H1 (cell line): ENCODE measurements at regions not wholly inside any gene's neighbourhood (a gene's known extent, or its start where the extent isn't known, plus 50 kb on each side); places are given as distances from the start of the nearest gene placed in this dataset.

Experiments used
- CTCF ChIA-PET: fragments of 300-600 bp; sonication (Branson Sonifier 250); formaldehyde crosslinking; loops from one replicate; lab custom pipeline; 2021; ENCODE audit not compliant: partially characterized antibody; lab: Charles Lee
- POLR2A ChIA-PET: fragments of 300-600 bp; sonication (Branson Sonifier 250); formaldehyde crosslinking; loops from one replicate; lab custom pipeline; 2021; ENCODE audit warnings: inconsistent platforms; ENCODE audit not compliant: partially characterized antibody; lab: Charles Lee
- DNase-seq, 2 experiments: peaks; one replicate each; pipeline versions ENCODE4 v3.0.0 to v3.0.0-alpha.2; 2010 to 2022; ENCODE audit warnings: low spot score in 2 of 2, low read depth in 1 of 2, mixed read lengths in 1 of 2
- FAIRE-seq: peaks from 2 replicates; lab custom pipeline; 2011; peaks lifted over from hg19 to GRCh38; lab: Jason Lieb, UNC
- H2AFZ ChIP-seq: 2 replicates; pipeline ENCODE4 v1.8.1; 2012; ENCODE audit warnings: low read length, inconsistent platforms
- H2AK5ac ChIP-seq: 2 replicates; pipeline ENCODE4 v1.6.1; 2013; ENCODE audit warnings: low read depth, low read length
- H2BK120ac ChIP-seq: replicated peaks from 2 replicates; pipeline ENCODE3; 2013; ENCODE audit warnings: low read depth, low read length, inconsistent platforms
- H2BK12ac ChIP-seq: 2 replicates; pipeline ENCODE4 v1.6.1; 2013; ENCODE audit warnings: low read depth, low read length
- H2BK15ac ChIP-seq: 2 replicates; pipeline ENCODE4 v1.6.1; 2013; ENCODE audit warnings: low read length
- H2BK20ac ChIP-seq: 2 replicates; pipeline ENCODE4 v1.6.1; 2013; ENCODE audit warnings: low read length
- H2BK5ac ChIP-seq: 2 replicates; pipeline ENCODE4 v1.6.1; 2013; ENCODE audit warnings: low read depth, low read length
- H3K14ac ChIP-seq: 2 replicates; pipeline ENCODE4 v1.6.1; 2013; ENCODE audit warnings: inconsistent platforms; ENCODE audit not compliant: insufficient read length
- H3K18ac ChIP-seq: 2 replicates; pipeline ENCODE4 v1.6.1; 2013; ENCODE audit warnings: low read length; ENCODE audit errors: extremely low read depth
- H3K23ac ChIP-seq: 2 replicates; pipeline ENCODE4 v1.6.1; 2013; ENCODE audit warnings: inconsistent platforms; ENCODE audit not compliant: insufficient read length
- H3K23me2 ChIP-seq: 2 replicates; pipeline ENCODE4 v1.6.1; 2013; ENCODE audit warnings: low read depth, low read length
- H3K27ac ChIP-seq: 2 replicates; pipeline ENCODE4 v1.6.1; 2011; ENCODE audit warnings: low read depth, low read length, inconsistent platforms
- H3K27me3 ChIP-seq, 4 experiments: replicated peaks in 1 of 4; 1 replicate in 1 of 4; 2 replicates in 3 of 4; pipeline versions ENCODE4 v1.6.1 to v1.8.1; 2011 to 2013; ENCODE audit warnings: low read length in 3 of 4, mild to moderate bottlenecking in 3 of 4, inconsistent platforms in 2 of 4, mixed read lengths in 2 of 4, moderate library complexity in 1 of 4; ENCODE audit not compliant: control insufficient read depth in 3 of 4, insufficient read depth in 3 of 4; ENCODE audit errors: extremely low read depth in 1 of 4
- H3K36me3 ChIP-seq, 4 experiments: 2 replicates each; pipeline versions ENCODE4 v1.6.1 to v1.8.1; 2011 to 2013; ENCODE audit warnings: mild to moderate bottlenecking in 4 of 4, low read length in 3 of 4, moderate library complexity in 2 of 4, control low read depth in 1 of 4, inconsistent platforms in 1 of 4; ENCODE audit not compliant: insufficient read depth in 4 of 4, control insufficient read depth in 2 of 4
- H3K4ac ChIP-seq: replicated peaks from 2 replicates; pipeline ENCODE3; 2013; ENCODE audit warnings: low read length, low read depth, mixed read lengths, inconsistent platforms; ENCODE audit not compliant: insufficient read length
- H3K4me1 ChIP-seq, 4 experiments: replicated peaks in 1 of 4; 1 replicate in 1 of 4; 2 replicates in 3 of 4; pipeline versions ENCODE4 v1.6.1 to v1.8.1; 2011 to 2013; ENCODE audit warnings: low read length in 3 of 4, inconsistent platforms in 2 of 4, mixed read lengths in 1 of 4; ENCODE audit not compliant: insufficient read depth in 4 of 4, control insufficient read depth in 3 of 4
- H3K4me2 ChIP-seq, 2 experiments: 2 replicates each; pipeline versions ENCODE4 v1.6.1 to v1.8.1; 2011 to 2013; ENCODE audit warnings: low read depth in 2 of 2, low read length in 2 of 2, control low read depth in 1 of 2, inconsistent platforms in 1 of 2, mild to moderate bottlenecking in 1 of 2; ENCODE audit not compliant: insufficient read depth in 1 of 2
- H3K4me3 ChIP-seq, 4 experiments: fragments of 200-600, 300-600 bp in 1 of 4; sonication (generic), shearing (Covaris generic), sonication (Bioruptor Twin) in 1 of 4; 2 replicates each; pipeline versions ENCODE4 v1.5.1 to v1.8.1; 2011 to 2016; ENCODE audit warnings: low read length in 4 of 4, low read depth in 3 of 4, control low read depth in 2 of 4, inconsistent platforms in 2 of 4, mild to moderate bottlenecking in 2 of 4, mixed read lengths in 1 of 4, moderate library complexity in 1 of 4; ENCODE audit not compliant: insufficient read depth in 2 of 4; ENCODE audit errors: extremely low read depth in 1 of 4
- H3K56ac ChIP-seq: replicated peaks from 2 replicates; pipeline ENCODE3; 2013; ENCODE audit warnings: low read depth, mild to moderate bottlenecking, mixed read lengths, low read length, inconsistent platforms; ENCODE audit not compliant: insufficient read length
- H3K79me1 ChIP-seq: 2 replicates; pipeline ENCODE4 v1.6.1; 2013; ENCODE audit warnings: low read depth, low read length, control low read depth
- H3K79me2 ChIP-seq, 2 experiments: 2 replicates each; pipeline versions ENCODE4 v1.6.1 to v1.8.1; 2012 to 2013; ENCODE audit warnings: low read length in 2 of 2, mild to moderate bottlenecking in 2 of 2, inconsistent platforms in 1 of 2; ENCODE audit not compliant: insufficient read depth in 2 of 2, control insufficient read depth in 1 of 2
- H3K9ac ChIP-seq, 4 experiments: replicated peaks in 1 of 4; 1 replicate in 1 of 4; 2 replicates in 3 of 4; pipeline versions ENCODE4 v1.6.1 to v1.8.1; 2011 to 2013; ENCODE audit warnings: low read depth in 3 of 4, low read length in 3 of 4, control low read depth in 2 of 4, mild to moderate bottlenecking in 2 of 4, moderate library complexity in 2 of 4, inconsistent platforms in 1 of 4; ENCODE audit errors: extremely low read depth in 1 of 4
- H3K9me3 ChIP-seq, 2 experiments: 2 replicates each; pipeline versions ENCODE4 v1.6.1 to v1.8.1; 2012 to 2013; ENCODE audit warnings: mild to moderate bottlenecking in 2 of 2, moderate library complexity in 2 of 2, control low read depth in 1 of 2, inconsistent platforms in 1 of 2, low read depth in 1 of 2, low read length in 1 of 2, mixed read lengths in 1 of 2; ENCODE audit not compliant: insufficient read depth in 2 of 2
- H4K20me1 ChIP-seq, 2 experiments: replicated peaks in 1 of 2; 2 replicates each; pipeline versions ENCODE3 to v1.8.1; 2011 to 2013; ENCODE audit warnings: inconsistent platforms in 2 of 2, low read length in 2 of 2, mild to moderate bottlenecking in 1 of 2; ENCODE audit not compliant: insufficient read depth in 2 of 2, control insufficient read depth in 1 of 2
- H4K5ac ChIP-seq: 2 replicates; pipeline ENCODE4 v1.6.1; 2013; ENCODE audit warnings: low read length, low read depth, mixed read lengths, inconsistent platforms; ENCODE audit not compliant: insufficient read length
- H4K8ac ChIP-seq: 2 replicates; pipeline ENCODE4 v1.8.0; 2013; ENCODE audit warnings: mild to moderate bottlenecking, moderate library complexity, low read length, inconsistent platforms; ENCODE audit not compliant: insufficient read depth; ENCODE audit errors: extremely low read depth
- H4K91ac ChIP-seq: replicated peaks from 2 replicates; pipeline ENCODE3; 2013; ENCODE audit warnings: low read length, mixed read lengths, inconsistent platforms; ENCODE audit not compliant: insufficient read length
- ATF3 ChIP-seq: IDR thresholded peaks from 2 replicates; pipeline ENCODE4 v1.6.1; 2011; ENCODE audit warnings: low read depth, mild to moderate bottlenecking, low read length; ENCODE audit not compliant: insufficient read depth
- CBX8 ChIP-seq: fragments of 300-800, 300-1000 bp; sonication (generic); IDR thresholded peaks from 2 replicates; pipeline ENCODE4 v1.7.1; 2016; ENCODE audit warnings: low read depth, low read length, borderline replicate concordance
- CTBP2 ChIP-seq: IDR thresholded peaks from 2 replicates; pipeline ENCODE4 v1.7.0; 2011; ENCODE audit warnings: borderline replicate concordance, mild to moderate bottlenecking, moderate library complexity, mixed read lengths, low read length; ENCODE audit not compliant: insufficient read depth, insufficient read length
- RAD21 ChIP-seq, 2 experiments: IDR thresholded peaks in 1 of 2; conservative IDR thresholded peaks in 1 of 2; 2 replicates each; pipeline ENCODE4 v1.6.1; 2011; ENCODE audit warnings: low read depth in 2 of 2, low read length in 2 of 2, improper control_type of control experiment in 1 of 2, inconsistent platforms in 1 of 2, mild to moderate bottlenecking in 1 of 2, moderate library complexity in 1 of 2
- RXRA ChIP-seq: IDR thresholded peaks from 2 replicates; pipeline ENCODE4 v1.6.1; 2011; ENCODE audit warnings: low read depth, mild to moderate bottlenecking, low read length, moderate library complexity; ENCODE audit not compliant: insufficient read depth
- SAP30 ChIP-seq: fragments of 300-600 bp; sonication (generic); IDR thresholded peaks from 2 replicates; pipeline ENCODE4 v1.7.1; 2012; ENCODE audit warnings: low read length, moderate library complexity, mild to moderate bottlenecking, inconsistent platforms; ENCODE audit not compliant: insufficient read depth, insufficient replicate concordance
- SP2 ChIP-seq: IDR thresholded peaks from 2 replicates; pipeline ENCODE4 v1.6.1; 2012; ENCODE audit warnings: mild to moderate bottlenecking, low read length, inconsistent platforms
- TAF7 ChIP-seq: optimal IDR thresholded peaks from 2 replicates; pipeline ENCODE3; 2011; ENCODE audit warnings: low read depth, mild to moderate bottlenecking, inconsistent platforms, low read length, moderate library complexity, borderline replicate concordance
- WGBS, 2 experiments: shearing (Covaris generic) in 1 of 2; methylation state at CpG; one replicate each; pipeline versions ENCODE4 v1.1.6 to v1.1.7; 2013 to 2015; ENCODE audit warnings: low lambda C conversion rate in 2 of 2, mixed read lengths in 2 of 2, inconsistent platforms in 1 of 2, low coverage in 1 of 2, missing lambda C conversion rate in 1 of 2; ENCODE audit not compliant: insufficient replicate concordance in 2 of 2, insufficient coverage in 1 of 2, insufficient read length in 1 of 2; ENCODE audit errors: extremely low coverage in 1 of 2, missing lambda C conversion rate in 1 of 2; 5-methylcytosine and 5-hydroxymethylcytosine counted together
- TF ChIP-seq, protein P1 (sequence below): IDR thresholded peaks from 2 replicates; pipeline ENCODE4 v1.6.1; 2012; ENCODE audit warnings: low read length, inconsistent platforms

DNA sequence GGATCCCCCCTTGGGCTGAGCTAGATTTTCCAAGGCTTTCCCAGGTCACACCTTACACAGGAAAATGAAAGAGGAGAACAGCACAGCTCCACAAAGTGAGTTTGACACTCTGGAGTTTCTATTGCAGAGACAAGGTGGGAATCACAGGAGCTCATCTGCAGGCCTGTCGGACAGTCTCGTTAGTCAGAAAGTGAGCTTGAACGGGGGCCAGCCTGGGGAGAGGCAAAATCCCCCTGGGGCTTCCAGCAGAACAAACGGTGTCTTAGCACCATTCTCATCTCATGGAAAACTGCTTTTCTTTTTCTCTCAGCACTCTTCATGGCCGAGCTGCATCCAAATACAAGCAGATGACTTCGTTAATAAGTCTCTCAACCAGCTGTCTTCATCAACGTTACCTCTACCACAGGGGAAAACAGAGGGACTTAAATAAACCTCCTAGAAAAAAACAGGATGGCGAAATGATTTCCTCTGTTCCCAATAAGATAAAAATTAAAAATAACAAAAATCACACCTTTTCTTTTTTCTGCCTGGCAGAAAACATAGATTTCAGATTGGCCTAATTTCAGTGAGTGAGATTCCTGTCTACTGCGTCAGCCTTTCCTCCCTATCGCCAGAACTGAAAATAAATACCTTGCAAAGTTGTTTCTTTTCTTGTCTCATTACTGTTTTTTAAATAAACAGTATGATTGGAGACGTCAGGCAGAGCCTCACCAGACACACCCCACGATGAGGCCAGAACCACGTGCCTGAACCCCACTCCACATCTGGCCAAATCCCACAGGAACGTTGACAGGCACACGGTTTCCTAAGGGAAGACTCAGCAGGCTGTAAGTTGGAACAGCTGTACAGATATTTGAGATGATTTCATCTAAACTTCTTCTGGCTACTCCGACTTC is 219.0 kb downstream of the TTLL2 start:
- FAIRE-seq: no peak
- H3K27ac ChIP-seq: no peak overlapping the region
- H2AFZ ChIP-seq: no peak overlapping the region
- TF ChIP-seq SAP30 (no peak), CTBP2 (no peak), CBX8 (no peak), TAF7 (no peak), SP2 (no peak), RAD21 (IDR thresholded peaks at IDR 0.05 in 1 of 2, conservative IDR thresholded peaks at IDR 0.05 in 1 of 2; ENCODE audit: low read depth in 2 of 2, low read length in 2 of 2) (no peak), ATF3 (no peak), RXRA (no peak)
- TF ChIP-seq, protein P1, sequence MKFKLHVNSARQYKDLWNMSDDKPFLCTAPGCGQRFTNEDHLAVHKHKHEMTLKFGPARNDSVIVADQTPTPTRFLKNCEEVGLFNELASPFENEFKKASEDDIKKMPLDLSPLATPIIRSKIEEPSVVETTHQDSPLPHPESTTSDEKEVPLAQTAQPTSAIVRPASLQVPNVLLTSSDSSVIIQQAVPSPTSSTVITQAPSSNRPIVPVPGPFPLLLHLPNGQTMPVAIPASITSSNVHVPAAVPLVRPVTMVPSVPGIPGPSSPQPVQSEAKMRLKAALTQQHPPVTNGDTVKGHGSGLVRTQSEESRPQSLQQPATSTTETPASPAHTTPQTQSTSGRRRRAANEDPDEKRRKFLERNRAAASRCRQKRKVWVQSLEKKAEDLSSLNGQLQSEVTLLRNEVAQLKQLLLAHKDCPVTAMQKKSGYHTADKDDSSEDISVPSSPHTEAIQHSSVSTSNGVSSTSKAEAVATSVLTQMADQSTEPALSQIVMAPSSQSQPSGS: no peak

More for the DNA sequence above, 219.0 kb downstream of the TTLL2 start:
- H3K4me1 ChIP-seq: no peaks in the 10 kb centered on the region; a peak in 1 of 7 replicates
- no peak overlapping the region for H3K14ac ChIP-seq
- H2BK5ac ChIP-seq: no peak overlapping the region
- no peaks in the 10 kb centered on the region for H3K79me1 ChIP-seq
- no peak overlapping the region for H3K4ac ChIP-seq
- no peak overlapping the region for H3K4me2 ChIP-seq
- H3K36me3 ChIP-seq: no peaks in the 10 kb centered on the region
- H3K27me3 ChIP-seq: no peaks in the 10 kb centered on the region
- no peaks in the 10 kb centered on the region for H4K20me1 ChIP-seq
- no peak overlapping the region for H3K23ac ChIP-seq
- ChIA-PET POLR2A (no interaction called here), CTCF (interaction anchor here (1.9 kb wide), 1 partner anchor 9 kb away, joined by 7 read pairs; no protein-coding TSS in a partner anchor)
- DNase-seq: no peak
- H2BK15ac ChIP-seq: no peak overlapping the region
- H4K91ac ChIP-seq: no peak overlapping the region
- no peak overlapping the region for H2BK12ac ChIP-seq
- H3K18ac ChIP-seq: no peak overlapping the region
- H4K8ac ChIP-seq: no peak overlapping the region
- no peaks in the 10 kb centered on the region for H3K9me3 ChIP-seq
- no peak overlapping the region for H3K9ac ChIP-seq
- H4K5ac ChIP-seq: no peak overlapping the region
- H2BK120ac ChIP-seq: no peak overlapping the region
- H2BK20ac ChIP-seq: no peak overlapping the region
- H3K23me2 ChIP-seq: no peaks in the 10 kb centered on the region; the same call in 1 of the 2 replicates
- H3K79me2 ChIP-seq: no peaks in the 10 kb centered on the region
- WGBS, 2 experiments: 85% methylated on average over 16 of the region's 16 CpGs; no CpG with 5 or more reads in 1 of the 2 experiments
- no peak overlapping the region for H3K4me3 ChIP-seq
- no peak overlapping the region for H3K56ac ChIP-seq
- H2AK5ac ChIP-seq: no peak overlapping the region
